RCC 7860 (cell line): ENCODE measurements at regions not wholly inside any gene's neighbourhood (a gene's known extent, or its start where the extent isn't known, plus 50 kb on each side); places are given as distances from the start of the nearest gene placed in this dataset.

Experiments
- DNase-seq: peaks from one replicate; pipeline ENCODE4 v3.0.0-alpha.2; 2015; ENCODE audit warnings: low spot score
- FAIRE-seq: peaks from 2 replicates; lab custom pipeline; 2012; peaks lifted over from hg19 to GRCh38; lab: Jason Lieb, UNC

DNA sequence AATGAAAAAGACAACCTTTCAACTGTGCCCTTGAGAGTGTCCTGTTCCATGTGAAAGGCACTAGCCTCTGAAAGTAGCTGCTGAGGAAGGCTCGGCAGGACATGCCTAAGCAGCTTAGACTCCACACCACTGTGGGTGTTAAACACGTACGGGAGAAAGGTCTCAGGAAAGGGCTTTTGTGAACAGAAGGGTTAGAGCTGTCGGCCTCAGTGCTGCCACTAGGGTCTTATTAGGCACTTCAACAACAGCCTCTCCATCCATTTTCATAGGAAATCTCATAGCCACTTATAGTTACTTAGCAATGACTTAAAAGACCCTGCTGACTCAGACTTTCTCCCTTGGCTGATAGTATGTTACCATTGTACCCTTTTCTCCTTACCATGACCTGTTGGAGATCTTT is 662.8 kb downstream of the TBC1D32 start:
- DNase-seq: no peak
- no peak for FAIRE-seq

GRCh38 chr6:120652506-120652905 is 681.8 kb downstream of the TBC1D32 start:
- FAIRE-seq (no peak), DNase-seq (no peak)

- FAIRE-seq (no peak), DNase-seq (no peak)
These were observed 685.6 kb downstream of the TBC1D32 start for GRCh38 chr6:120648713-120649112.

DNA sequence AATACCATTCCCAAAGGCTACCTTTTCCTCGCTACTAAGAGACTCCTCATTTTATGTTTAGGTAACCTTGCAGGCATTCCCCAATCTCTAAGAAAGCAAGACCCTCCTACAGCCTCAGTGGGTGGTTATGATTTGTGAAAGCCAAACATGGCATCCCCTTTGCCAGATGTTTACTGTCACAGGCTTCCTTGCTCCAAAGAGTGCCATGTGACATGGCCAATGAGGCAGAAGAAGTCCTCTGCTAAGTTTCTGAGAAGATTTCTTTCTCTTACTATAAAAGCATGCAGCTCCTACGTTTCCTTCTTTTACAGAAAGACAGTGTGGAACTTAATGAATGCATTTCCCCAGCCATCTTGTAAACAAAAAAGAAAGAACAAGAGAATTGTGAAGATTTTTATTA is 688.2 kb downstream of the TBC1D32 start:
- no peak for DNase-seq
- no peak for FAIRE-seq

DNA sequence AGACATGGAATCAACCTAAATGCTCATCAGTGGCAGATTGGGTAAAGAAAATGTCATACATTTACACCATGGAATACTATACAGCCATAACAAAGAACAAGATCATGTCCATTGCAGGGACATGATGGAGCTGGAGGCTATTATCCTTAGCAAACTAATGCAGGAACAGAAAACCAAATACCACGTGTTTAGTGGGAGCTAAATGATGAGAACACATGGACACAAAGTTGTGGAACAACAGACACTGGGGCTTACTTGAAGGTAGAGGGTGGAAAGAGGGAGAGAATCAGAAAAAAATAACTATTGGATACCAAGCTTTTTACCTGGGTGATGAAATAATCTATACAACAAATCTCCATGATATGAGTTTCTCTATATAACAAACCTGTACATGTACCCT is 701.3 kb downstream of the TBC1D32 start:
- no peak for DNase-seq
- FAIRE-seq: no peak

DNA sequence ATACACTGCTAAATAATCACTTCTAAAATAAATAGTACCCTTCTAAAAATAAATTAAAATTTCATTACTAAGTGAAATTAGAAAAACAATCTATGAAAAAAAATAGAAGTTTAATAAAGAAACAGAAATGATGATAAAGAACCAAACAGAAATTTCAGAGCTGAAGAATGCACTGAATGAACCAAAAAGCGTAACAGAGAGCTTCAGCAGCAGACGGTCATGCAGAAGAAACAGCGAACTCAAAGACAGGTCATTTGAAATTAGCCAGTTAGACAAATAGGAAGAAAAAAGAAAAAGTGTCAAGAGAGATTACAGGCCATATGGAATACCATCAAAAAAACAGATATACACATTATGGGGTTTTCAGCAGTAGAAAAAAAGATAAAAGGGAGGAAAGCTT is 706.7 kb downstream of the TBC1D32 start:
- DNase-seq (no peak), FAIRE-seq (no peak)

GRCh38 chr6:120622127-120622631 is 712.1 kb downstream of the TBC1D32 start:
- FAIRE-seq (no peak), DNase-seq (no peak)

DNA sequence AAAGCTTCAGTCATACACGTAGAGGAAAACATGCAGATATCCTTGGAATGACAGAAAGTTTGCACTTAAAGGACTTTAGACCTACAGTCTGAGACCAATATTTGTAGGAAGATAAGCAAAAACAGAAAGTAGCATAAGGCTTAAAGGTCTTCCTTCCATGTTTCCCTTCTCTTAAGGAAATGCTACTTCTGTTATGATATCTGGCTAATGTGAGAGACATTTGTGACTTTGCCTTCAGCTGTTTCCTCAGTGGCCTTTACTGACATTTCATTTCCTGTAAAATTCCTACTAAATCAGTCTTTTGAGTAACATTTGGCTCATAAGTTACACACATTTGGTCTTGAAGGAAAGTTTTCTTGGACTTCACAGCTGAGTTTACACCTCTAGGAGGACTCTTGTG is 713.4 kb downstream of the TBC1D32 start:
- DNase-seq: no peak
- no peak for FAIRE-seq

GRCh38 chr6:120615238-120615637 is 719.0 kb downstream of the TBC1D32 start:
- FAIRE-seq: no peak

DNA sequence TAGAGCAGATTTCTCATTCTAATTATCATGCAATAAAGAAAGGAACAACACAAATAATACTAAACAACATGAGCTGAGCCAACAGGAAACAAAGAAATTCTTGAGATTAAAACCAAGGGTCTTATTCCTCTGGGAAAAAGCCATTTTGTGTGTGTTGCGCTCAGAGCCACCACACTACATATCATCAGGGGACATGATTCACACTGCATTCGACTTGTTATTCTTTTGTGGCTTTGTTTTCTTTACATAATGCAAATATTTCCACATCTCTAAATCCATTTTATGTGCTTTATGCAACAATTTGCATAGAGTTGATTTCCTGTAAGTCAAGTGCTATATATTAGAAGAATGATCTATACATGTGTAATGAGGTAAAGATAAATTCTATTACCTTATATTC is 719.6 kb downstream of the TBC1D32 start:
- no peak for DNase-seq
- FAIRE-seq: no peak

More at GRCh38 chr6:120615238-120615637, 719.0 kb downstream of the TBC1D32 start:
- no peak for DNase-seq

- peak; percentile 49 for DNase-seq
These were observed 725.5 kb downstream of the TBC1D32 start for GRCh38 chr6:120608826-120609225.

DNA sequence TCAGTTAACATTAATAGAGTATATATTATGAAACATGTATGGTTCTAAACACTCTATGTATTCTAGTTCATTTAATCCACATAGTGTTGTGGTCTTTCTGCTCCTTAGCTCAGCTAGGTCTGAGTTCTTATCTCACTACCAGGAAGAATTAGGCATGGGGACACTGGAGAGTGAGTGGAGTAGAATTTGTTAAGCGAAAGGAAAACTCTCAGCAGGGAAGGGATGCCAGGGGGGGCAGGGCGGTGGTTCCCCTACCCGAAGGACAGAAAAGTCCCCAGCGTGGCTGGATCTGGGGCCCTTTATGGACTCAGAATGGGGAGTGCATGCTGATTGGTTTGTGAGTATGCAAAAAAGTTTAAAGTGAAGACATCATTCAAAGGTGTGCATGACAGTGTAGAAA is 727.5 kb downstream of the TBC1D32 start:
- DNase-seq (no peak), FAIRE-seq (no peak)

More at GRCh38 chr6:120608826-120609225, 725.5 kb downstream of the TBC1D32 start:
- peak; percentile 60 for FAIRE-seq

DNA sequence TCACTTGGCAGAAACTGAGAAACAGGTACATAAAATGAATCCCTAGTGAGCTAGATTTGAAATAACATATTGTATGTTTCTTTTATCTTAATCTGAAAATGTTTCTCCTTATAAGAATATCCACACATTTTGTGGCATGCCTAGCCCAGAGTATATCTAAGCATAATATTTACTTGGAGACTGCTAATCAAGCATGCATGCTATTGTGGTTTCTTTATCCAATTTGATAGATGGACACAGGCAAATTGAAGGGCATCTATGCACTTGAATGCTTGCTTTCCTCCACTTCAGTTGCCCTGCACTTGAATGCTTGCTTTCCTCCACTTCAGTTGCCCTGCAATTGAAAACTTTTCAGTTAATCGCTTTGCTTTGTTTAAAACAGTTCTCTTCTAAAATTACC is 729.8 kb downstream of the TBC1D32 start:
- FAIRE-seq: no peak
- no peak for DNase-seq

DNA sequence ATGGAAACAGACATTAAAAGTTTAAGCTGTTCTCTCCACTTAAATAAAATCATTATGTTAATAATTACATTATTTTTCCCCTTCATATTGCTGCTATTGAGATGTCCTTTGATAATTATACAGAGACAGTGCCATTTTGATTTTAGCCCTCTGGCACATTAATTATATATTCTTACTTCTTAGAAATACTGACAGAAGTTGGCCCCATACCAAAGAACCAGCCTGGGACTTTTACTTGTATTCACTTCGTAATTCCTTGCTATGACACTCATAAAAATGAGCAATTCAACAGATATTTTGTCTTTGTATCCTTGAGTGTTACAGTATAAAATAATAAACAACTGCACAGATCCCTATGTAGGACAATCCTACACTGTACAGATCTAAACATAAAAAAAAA is 743.7 kb downstream of the TBC1D32 start:
- FAIRE-seq (no peak), DNase-seq (no peak)

DNA sequence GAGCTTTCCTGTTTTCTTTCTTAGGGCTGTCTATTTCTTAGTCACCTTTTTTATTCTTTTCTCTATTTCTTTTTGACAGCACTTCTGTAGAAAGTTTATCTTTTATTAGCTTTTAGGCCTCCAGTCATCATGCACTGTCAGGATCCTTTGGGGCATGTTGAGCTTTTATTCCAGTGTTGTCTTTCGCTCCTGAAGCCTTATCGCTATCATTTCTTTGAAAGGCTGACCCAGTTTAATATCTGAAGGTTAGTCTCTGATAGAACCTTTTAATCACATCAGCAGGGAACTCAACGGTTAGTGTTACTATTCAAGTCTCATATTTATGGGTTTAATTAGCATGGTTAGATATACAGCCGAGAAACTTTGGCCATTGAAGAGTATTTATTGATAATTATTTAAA is 745.9 kb downstream of the TBC1D32 start:
- FAIRE-seq: no peak
- no peak for DNase-seq

DNA sequence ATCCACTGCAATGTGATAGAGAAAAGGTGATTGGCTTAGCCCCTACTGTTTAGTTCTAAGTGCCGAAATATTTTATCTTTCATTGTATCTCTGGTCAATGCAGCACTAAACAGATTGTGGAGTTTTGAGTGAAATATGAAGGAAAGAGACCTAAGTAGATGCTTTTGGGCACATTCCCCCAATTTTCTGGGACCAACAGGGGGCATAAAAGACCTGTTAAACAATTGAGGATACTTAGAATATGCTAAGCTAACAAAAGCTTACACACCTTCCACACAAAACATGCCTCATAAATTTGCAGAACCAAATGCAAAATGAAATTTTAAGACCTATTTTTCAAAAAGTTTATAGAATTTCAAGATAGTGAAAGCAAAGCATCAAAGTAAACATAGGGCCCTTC is 746.9 kb downstream of the TBC1D32 start:
- FAIRE-seq: no peak
- DNase-seq: no peak

GRCh38 chr6:120584111-120584760 is 750.0 kb downstream of the TBC1D32 start:
- no peak for DNase-seq
- no peak for FAIRE-seq

DNA sequence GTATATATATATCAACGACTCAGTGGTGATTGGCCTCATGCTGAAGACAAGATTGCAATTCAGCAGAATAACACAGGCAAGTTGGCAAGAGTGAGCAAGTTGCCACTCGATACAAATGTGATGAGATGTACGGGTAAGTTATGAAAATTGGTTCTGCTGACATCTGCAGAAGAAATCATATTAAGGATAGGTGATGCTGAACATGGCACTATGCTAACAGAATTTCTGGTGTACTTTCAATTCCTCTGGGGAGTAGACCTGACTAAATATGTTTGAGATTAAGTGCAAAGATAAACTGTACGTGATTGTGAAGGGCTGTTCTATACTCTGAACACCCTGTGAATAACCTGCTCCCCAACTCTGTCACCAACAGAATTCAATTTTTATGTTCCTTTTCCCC is 758.2 kb downstream of the TBC1D32 start:
- FAIRE-seq (no peak), DNase-seq (no peak)

DNA sequence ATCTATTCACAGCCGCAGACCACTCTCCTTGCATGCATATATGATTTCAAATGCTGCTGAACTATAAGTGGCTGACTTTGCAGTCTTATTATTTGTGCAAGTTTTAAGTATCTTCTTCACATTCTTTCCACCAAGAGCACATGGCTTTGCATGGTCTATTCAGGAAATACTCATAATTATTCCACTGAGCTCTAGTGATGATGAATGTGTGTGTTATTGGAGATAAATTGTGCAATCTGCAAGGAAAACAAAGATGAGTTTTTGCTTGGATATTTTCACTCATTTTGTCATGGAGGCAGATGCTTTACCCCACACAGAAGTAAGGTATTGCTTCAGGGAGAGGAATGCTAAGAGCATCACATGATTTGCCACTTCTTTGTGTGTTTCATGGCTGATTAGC is 764.6 kb downstream of the TBC1D32 start:
- DNase-seq (no peak), FAIRE-seq (no peak)

- FAIRE-seq (no peak), DNase-seq (no peak)
These were observed 769.5 kb downstream of the TBC1D32 start for GRCh38 chr6:120564779-120565178.

GRCh38 chr6:120558294-120558693 is 776.0 kb downstream of the TBC1D32 start:
- FAIRE-seq: no peak
- DNase-seq: no peak

- FAIRE-seq: no peak
- DNase-seq: no peak
These were observed 776.7 kb downstream of the TBC1D32 start for GRCh38 chr6:120557554-120557953.

DNA sequence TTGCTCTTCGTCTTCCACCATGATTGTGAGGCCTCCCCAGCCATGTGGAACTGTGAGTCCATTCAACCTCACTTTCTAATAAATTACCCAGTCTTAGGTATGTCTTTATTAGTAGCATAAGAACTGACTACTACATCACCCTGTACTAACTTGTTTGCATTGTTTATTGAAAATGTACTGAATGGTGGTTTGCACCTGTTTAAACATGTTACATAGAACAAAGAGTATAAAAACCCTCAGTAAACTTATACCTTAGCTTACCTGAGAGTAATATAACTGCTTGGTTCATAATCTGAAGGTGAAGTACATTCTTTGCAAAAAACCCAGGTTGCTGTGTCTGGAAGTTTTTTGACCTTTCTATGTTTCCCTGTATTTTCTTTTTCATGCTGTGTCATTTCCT is 777.8 kb downstream of the TBC1D32 start:
- DNase-seq (no peak), FAIRE-seq (no peak)
